ENCODE measurements at regions not wholly inside any gene's neighbourhood (a gene's known extent, or its start where the extent isn't known, plus 50 kb on each side); places are given as distances from the start of the nearest gene placed in this dataset.

DNA sequence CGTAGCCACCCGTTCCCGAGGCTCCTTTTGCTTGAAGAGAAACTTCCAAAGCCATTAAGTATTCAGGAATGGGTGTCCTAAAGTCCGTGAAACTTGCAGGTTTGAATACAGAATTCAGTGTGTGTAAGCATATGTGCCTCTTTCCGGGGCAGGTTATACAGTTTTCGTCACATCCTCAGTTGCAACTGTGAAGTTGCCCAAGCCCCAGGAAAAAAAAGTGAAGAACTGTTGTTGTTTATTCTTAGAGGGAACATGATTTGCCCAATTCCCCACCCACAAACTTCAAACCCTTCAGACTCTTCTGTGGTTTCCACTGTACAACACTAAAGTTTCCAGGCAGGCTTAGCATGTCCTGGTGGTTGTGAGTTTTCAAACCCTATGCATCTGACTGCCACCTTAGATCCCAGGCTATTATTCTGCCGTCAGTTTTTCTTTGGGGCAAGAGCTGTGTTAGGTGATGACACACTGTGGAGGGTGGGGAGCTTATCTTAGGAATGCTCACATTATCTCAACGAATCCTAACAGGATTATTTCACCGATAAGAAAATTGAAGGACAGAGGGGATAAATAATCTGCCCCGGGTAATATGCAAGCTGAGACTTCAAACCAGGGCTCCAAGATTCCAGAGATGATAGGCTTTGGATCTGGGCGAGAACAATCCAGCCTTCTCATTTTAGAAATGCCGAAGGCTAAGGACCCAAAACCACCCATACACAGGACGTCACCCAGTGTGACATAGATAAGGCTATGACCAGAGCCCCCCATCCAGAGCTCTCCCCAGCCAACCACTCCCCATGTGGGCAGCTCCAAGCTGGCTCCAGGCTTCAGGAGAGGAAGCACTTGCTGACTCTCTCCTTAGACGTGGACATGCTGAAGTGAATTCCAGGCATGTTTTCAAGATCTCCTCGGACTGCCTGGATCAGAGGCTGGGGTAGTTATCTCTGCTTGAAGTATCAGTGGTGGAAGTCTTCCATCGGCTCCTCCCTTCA is 81.7 kb upstream of the AFDN start (continued):
- no peak for TF ChIP-seq MAZ (IDR thresholded peaks at IDR 0.05; ENCODE audit: borderline replicate concordance, low read depth, low read length)

DNA sequence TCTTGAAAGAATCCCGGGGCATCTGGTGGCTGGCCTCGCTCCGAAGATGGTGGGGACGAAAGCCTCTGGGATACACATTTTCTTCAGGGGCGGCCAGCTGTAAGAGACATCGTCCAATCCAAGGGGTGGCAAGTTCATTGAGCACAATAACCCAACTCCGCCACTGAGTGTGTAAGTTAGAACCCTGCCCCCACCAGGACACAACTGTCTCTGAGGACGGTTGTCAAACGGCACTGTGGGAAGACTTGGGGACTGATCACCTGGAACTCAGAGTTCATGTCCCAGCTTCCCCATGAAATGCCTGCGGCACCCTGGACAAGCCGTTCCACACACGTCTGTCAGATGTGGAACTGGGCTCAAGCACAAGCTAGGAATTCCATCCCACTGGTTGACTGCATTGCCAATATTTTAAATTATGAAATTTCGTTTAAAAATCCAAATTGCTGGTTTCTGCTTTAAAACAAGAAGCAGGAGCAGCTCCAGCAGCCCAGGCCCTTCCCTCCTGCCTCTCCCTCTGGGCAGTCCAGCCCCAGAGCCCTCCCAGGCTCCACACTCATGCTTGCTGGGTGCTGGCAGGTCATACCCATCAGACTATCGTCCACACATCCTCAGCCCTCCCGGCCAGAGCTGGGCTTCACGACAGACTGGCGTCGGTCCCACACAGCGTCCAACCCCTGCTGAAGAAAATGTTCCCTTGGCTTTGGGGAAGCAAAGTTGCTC is 80.9 kb upstream of the AFDN start:
- no TSS peak for BruUV-seq (replicated peaks)
- dilution Hi-C loops (cut with HindIII; ENCODE audit: low sequenced_read_pairs, unreplicated experiment) = no loop called here
- in situ Hi-C loops (cut with MboI; ENCODE audit: low sequenced_read_pairs) = no loop called here

More for the DNA sequence above, 80.9 kb upstream of the AFDN start:
- Histone ChIP-seq H2BK20ac (ENCODE audit: low read depth, low read length) (no peak overlapping the region), H2BK15ac (ENCODE audit: low read depth, low read length) (no peak overlapping the region), H3K36me3 (ENCODE audit: control insufficient read depth, insufficient read depth, low read length) (no peaks in the 10 kb centered on the region), H2BK120ac (ENCODE audit: low read depth, low read length) (no peak overlapping the region), H3K18ac (ENCODE audit: low read depth, low read length) (no peak overlapping the region), H3K14ac (replicated peaks; ENCODE audit: low read depth, low read length) (no peak overlapping the region), H3K9me3 (ENCODE audit: control insufficient read depth, insufficient read depth, low read length) (peaks cover 30% of the 10 kb centered on the region), H4K5ac (ENCODE audit: low read depth, low read length) (no peak overlapping the region), H4K8ac (ENCODE audit: low read depth in 2 of 2, low read length in 2 of 2) (no peak overlapping the region), H3K4ac (ENCODE audit: low read depth, low read length) (no peak overlapping the region), H2BK5ac (ENCODE audit: low read depth, low read length, poor library complexity, severe bottlenecking) (no peak overlapping the region), H3K9me1 (ENCODE audit: insufficient read depth, low read length) (no peaks in the 10 kb centered on the region), H4K91ac (ENCODE audit: insufficient read depth, low read depth, low read length) (no peak overlapping the region), H3K4me2 (ENCODE audit: low read depth, low read length) (no peak overlapping the region), H2AFZ (replicated peaks; ENCODE audit: low read length, poor library complexity) (no peak overlapping the region), H3K4me1 (ENCODE audit: control insufficient read depth, insufficient read depth, low read length) (no peaks in the 10 kb centered on the region), H2AK5ac (ENCODE audit: low read depth, low read length) (no peak overlapping the region), H3K27me3 (ENCODE audit: control insufficient read depth, insufficient read depth, low read length) (no peaks in the 10 kb centered on the region), H3K27ac (ENCODE audit: insufficient read depth, low read length) (no peak overlapping the region), H3K56ac (ENCODE audit: extremely low read depth, insufficient read depth, low read length) (no peak overlapping the region), H3K79me1 (ENCODE audit: low read depth in 1 of 2, low read length in 2 of 2) (no peaks in the 10 kb centered on the region), H4K20me1 (ENCODE audit: insufficient read depth, low read length) (no peaks in the 10 kb centered on the region), H3K23ac (ENCODE audit: low read depth, low read length) (no peak overlapping the region), H3K4me3 (ENCODE audit: insufficient read depth, low read depth, low read length) (no peak overlapping the region), H3K9ac (ENCODE audit: low read depth, low read length) (no peak overlapping the region), H2AK9ac (replicated peaks; ENCODE audit: low read depth, low read length, poor library complexity) (no peak overlapping the region)
- POLR2A ChIA-PET (ENCODE audit: unreplicated experiment) = no interaction called here
- no peak for TF ChIP-seq FOS (IDR thresholded peaks at IDR 0.05; ENCODE audit: low read depth, low read length)
- no peak for TF ChIP-seq CEBPB (IDR thresholded peaks at IDR 0.05; ENCODE audit: low read depth, low read length)
- TF ChIP-seq POLR2A (IDR thresholded peaks at IDR 0.05; ENCODE audit: low read depth, low read length) = no peak
- TF ChIP-seq, protein P1, sequence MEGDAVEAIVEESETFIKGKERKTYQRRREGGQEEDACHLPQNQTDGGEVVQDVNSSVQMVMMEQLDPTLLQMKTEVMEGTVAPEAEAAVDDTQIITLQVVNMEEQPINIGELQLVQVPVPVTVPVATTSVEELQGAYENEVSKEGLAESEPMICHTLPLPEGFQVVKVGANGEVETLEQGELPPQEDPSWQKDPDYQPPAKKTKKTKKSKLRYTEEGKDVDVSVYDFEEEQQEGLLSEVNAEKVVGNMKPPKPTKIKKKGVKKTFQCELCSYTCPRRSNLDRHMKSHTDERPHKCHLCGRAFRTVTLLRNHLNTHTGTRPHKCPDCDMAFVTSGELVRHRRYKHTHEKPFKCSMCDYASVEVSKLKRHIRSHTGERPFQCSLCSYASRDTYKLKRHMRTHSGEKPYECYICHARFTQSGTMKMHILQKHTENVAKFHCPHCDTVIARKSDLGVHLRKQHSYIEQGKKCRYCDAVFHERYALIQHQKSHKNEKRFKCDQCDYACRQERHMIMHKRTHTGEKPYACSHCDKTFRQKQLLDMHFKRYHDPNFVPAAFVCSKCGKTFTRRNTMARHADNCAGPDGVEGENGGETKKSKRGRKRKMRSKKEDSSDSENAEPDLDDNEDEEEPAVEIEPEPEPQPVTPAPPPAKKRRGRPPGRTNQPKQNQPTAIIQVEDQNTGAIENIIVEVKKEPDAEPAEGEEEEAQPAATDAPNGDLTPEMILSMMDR (conservative IDR thresholded peaks at IDR 0.05; ENCODE audit: low read depth, low read length) = no peak
- TF ChIP-seq, protein P2, sequence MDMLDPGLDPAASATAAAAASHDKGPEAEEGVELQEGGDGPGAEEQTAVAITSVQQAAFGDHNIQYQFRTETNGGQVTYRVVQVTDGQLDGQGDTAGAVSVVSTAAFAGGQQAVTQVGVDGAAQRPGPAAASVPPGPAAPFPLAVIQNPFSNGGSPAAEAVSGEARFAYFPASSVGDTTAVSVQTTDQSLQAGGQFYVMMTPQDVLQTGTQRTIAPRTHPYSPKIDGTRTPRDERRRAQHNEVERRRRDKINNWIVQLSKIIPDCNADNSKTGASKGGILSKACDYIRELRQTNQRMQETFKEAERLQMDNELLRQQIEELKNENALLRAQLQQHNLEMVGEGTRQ (IDR thresholded peaks at IDR 0.05; ENCODE audit: low read depth, low read length) = no peak
- TF ChIP-seq MXI1 (IDR thresholded peaks at IDR 0.05; ENCODE audit: borderline replicate concordance, low read depth, low read length) = no peak
- TF ChIP-seq SMC3 (IDR thresholded peaks at IDR 0.05; ENCODE audit: low read depth, low read length) = no peak
- TF ChIP-seq MAZ (IDR thresholded peaks at IDR 0.05; ENCODE audit: borderline replicate concordance, low read depth, low read length) = no peak
- no peak for TF ChIP-seq RAD21 (IDR thresholded peaks at IDR 0.05; ENCODE audit: low read length)
- CTCF ChIA-PET = no interaction called here
- WGBS, 2 experiments (ENCODE audit: extremely low coverage in 2 of 2, insufficient read length in 1 of 2) = 64% methylated on average over 3 of the region's 19 CpGs; no CpG with 5 or more reads in 1 of the 2 experiments
- intact Hi-C loops (cut with micrococcal nuclease) = no loop called here
- DNase-seq = no peak
- ATAC-seq (ENCODE audit: low read depth) = no peak

Data from IMR-90 (cell line).